ENCODE measurements at regions not wholly inside any gene's neighbourhood (a gene's known extent, or its start where the extent isn't known, plus 50 kb on each side); places are given as distances from the start of the nearest gene placed in this dataset.

DNA sequence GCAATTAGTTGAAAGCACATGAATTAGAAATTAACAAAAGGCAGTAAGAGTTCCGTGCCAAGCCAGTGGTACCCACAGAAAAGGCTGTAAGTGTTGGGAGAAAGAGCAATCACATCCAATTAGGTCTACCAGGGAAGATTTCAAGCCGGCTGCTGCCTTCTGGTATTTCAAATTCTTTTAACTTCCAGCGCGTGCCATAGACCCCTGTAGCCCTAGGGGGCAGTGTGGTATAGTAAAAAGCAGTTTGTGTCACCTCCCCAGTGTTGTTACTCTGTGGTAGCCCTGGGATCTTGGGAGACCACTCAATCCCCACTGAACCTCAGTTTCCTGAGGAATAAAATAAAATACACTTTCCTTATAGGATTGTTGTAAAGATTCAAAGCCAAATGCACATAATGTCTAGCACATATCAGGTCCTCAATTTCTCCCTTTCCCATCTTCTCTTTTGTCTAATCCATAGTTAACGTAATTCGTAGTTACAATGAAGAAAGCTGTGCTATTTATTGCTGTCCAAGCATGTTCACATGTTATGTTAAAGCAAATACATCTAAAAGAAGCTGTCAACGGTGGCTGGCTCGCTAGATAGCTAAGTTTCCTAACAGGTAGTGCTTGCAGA is 230.2 kb downstream of the TDRD3 start:
- H3K4me1 ChIP-seq (ENCODE audit: insufficient read depth, low read length): no peaks in the 10 kb centered on the region
- H3K9ac ChIP-seq (ENCODE audit: low read length): no peak overlapping the region
- H3K4me3 ChIP-seq (ENCODE audit: low read depth in 1 of 2, low read length in 2 of 2): no peak overlapping the region
- no peaks in the 10 kb centered on the region for H3K27me3 ChIP-seq (ENCODE audit: control insufficient read depth in 1 of 2, insufficient read depth in 2 of 2, low read length in 2 of 2)
- no peaks in the 10 kb centered on the region for H3K36me3 ChIP-seq (ENCODE audit: insufficient read depth, low read length)
- no peaks in the 10 kb centered on the region for H3K9me3 ChIP-seq (ENCODE audit: low read length)
- no peak overlapping the region for H3K27ac ChIP-seq (ENCODE audit: low read depth, low read length)
